GM12874 (cell line): ENCODE measurements at regions not wholly inside any gene's neighbourhood (a gene's known extent, or its start where the extent isn't known, plus 50 kb on each side); places are given as distances from the start of the nearest gene placed in this dataset.

ENCODE experiments used
- TF ChIP-seq, protein P1 (sequence below): IDR thresholded peaks from 2 replicates; pipeline ENCODE4 v1.5.1; 2011; ENCODE audit warnings: low read depth, mild to moderate bottlenecking, control low read depth, low read length, moderate library complexity; ENCODE audit not compliant: insufficient read depth

DNA sequence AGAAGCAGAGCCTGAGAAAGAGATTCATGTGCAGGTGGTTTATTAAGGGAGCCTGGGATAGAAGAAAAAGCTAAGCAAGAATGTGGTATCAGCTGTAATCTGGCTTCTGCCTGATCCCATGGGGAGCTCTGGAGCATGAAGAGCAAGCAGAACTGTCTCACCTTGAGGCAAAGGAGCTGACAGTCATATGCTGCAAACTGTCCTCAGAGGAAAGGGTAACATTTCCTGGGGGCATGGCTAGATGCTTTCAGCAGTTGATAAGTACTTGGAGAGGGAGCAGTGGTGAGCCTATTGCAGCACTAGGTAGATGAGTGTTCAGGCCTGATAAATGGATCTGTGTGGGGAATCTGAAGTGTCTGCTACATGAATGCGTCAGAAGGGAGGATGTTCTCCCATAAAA lies 621.5 kb upstream of the BTBD3 start:
- TF ChIP-seq, protein P1, sequence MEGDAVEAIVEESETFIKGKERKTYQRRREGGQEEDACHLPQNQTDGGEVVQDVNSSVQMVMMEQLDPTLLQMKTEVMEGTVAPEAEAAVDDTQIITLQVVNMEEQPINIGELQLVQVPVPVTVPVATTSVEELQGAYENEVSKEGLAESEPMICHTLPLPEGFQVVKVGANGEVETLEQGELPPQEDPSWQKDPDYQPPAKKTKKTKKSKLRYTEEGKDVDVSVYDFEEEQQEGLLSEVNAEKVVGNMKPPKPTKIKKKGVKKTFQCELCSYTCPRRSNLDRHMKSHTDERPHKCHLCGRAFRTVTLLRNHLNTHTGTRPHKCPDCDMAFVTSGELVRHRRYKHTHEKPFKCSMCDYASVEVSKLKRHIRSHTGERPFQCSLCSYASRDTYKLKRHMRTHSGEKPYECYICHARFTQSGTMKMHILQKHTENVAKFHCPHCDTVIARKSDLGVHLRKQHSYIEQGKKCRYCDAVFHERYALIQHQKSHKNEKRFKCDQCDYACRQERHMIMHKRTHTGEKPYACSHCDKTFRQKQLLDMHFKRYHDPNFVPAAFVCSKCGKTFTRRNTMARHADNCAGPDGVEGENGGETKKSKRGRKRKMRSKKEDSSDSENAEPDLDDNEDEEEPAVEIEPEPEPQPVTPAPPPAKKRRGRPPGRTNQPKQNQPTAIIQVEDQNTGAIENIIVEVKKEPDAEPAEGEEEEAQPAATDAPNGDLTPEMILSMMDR, result no peak

DNA sequence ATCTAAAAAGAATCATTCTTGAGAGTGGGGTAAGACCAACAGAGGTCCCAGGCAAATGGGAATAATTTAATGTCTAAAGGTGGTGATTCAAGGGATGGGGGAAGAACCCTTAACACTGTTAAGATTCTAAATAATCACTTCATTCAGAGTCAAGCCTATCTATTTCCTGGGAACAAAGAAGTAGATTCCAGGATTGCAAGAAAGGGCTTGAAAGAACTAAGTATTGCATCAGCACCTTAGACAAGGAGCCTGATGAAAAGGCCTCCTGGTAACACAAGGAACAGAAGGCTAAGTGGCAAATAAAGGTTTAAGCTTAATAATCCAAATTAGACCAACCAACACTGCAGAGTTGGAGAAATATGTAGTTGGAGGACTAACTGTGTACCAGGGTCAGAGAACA lies 620.7 kb upstream of the BTBD3 start:
- TF ChIP-seq, protein P1, result no peak

DNA sequence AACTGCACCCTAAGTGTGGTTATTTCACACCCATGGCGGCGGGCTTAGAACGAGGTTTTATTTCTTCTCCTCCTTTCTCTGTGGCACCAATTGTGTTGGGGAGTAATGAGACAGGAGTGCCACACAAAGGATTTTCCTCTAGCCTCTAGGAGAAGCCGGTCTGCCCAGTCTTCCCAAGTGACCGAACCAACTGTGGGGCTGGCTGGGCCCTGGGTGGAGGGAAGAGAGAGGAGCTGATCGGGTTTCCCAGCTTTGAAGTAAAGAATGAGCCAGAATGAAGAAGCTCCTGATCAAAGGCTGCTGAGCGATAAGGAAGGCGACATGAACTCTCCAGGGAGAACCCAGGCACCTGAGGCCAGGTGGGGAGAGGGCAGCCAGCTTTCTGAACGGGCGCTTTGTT lies 616.0 kb upstream of the BTBD3 start:
- TF ChIP-seq, protein P1, result no peak

DNA sequence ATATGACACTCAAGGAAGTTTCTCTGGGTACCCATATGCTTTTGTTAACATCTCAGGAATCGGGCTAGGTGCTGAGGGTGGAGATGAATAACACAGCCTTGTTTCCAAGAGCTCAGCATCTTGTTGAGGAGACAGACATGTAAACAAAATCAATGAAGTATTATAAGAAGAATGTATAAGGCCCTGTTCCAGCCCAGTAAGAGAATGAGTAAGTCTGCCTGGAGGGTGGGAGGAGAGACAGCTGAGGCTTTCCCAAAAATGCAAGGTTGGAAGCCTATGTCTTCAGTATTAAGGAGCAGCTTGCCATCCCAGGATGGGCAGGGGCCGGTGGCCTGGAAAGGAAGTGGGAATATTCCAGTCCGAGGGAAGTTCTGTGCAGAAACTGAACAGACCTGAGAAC lies 615.3 kb upstream of the BTBD3 start:
- TF ChIP-seq, protein P1, result no peak

DNA sequence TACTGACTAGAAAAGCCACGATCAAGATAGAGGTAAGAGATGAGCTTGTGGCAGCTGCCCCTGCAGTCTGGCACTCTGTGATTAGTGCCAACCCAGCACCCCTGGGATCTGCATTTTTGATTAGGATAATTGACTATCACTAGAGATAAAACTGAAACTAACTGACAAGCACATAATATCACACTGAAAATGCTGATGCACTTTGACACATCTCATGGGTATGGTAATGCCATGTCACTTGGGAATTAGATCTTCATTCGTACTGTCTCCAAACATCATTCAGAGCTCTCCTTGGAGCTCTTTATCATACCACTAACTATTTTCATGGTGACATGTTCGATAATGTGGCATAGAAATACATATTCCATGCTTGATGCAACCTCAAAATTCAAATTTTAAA lies 612.9 kb upstream of the BTBD3 start:
- TF ChIP-seq, protein P1, result no peak

DNA sequence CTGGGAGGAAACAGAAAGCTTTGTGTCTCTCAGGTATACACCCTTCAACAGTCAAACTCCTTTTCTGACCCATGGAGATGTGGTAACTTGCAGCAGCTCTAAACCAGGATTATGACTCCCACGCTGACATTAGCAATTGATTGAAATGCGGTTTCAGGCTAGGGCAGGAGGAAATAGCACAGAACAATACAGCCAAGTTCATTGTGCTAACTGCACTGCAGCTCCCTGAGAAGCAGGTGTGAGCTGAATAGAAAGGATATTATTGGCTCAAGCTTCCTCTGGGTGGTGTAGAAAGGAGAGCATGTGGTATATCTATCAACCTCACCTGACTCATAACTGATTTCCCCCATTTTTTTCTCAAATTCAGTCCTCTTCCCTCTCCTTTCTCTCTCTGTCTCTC lies 612.3 kb upstream of the BTBD3 start:
- TF ChIP-seq, protein P1, result no peak

DNA sequence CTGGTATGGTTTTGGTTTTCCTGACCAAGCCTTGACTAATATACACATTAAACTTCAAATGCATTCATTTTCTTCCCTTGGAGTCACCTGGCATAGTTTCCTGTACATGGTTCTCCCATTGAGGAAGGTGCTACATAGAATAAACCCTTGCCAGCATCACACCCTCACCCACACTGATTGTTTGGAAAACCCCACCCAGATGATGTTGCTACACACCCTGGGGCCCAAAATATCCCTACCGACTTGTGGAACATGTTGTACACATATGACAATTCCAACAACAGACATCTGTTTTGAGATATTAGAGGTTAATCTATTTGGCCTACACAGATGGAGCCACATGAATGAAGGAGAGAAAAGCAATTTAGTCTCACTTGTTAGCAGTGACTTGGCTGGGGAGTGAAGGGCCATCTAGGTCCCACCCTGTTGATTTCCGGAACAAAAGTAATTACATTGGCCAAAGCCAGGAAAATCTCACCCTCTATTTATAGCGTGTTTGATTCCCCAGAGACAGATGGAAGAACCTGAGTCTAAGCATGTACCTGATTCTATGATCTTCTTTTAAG lies 606.0 kb upstream of the BTBD3 start:
- TF ChIP-seq, protein P1, result no peak

DNA sequence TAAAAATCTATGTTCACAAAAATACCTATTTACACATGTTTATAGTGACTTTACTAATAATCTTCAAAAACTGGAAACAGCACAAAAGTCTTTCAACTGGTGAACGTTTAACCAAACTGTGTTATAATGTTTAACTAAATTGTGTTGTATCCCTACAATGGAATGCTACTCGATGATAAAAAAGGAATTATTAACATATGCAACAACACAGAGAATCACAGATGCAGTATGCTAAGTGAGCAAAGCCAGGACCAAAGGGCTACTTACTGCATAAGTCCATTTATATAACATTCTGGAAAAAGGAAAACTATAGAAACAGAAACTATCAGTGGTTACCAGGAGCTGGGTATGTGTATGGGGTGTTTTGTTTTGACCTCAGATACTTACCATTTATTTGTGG lies 602.2 kb upstream of the BTBD3 start:
- TF ChIP-seq, protein P1, result no peak
